ENCODE measurements at regions not wholly inside any gene's neighbourhood (a gene's known extent, or its start where the extent isn't known, plus 50 kb on each side); places are given as distances from the start of the nearest gene placed in this dataset.
"Not testable (repeated sequence)": the region's sequence is repeated elsewhere in the genome, so short reads cannot be mapped to it uniquely, and the experiment has no call there.

- DNase-seq, result no peak
Observed at GRCh38 chr6:125432963-125433362, 131.2 kb upstream of the HDDC2 start.

- no peak for DNase-seq
Observed at GRCh38 chr6:125434760-125435159, 133.0 kb upstream of the HDDC2 start.

GRCh38 chr6:125439512-125439911, 137.7 kb upstream of the HDDC2 start:
- no peak for DNase-seq

GRCh38 chr6:125444006-125444923, 142.5 kb upstream of the HDDC2 start:
- DNase-seq, result no peak

DNA sequence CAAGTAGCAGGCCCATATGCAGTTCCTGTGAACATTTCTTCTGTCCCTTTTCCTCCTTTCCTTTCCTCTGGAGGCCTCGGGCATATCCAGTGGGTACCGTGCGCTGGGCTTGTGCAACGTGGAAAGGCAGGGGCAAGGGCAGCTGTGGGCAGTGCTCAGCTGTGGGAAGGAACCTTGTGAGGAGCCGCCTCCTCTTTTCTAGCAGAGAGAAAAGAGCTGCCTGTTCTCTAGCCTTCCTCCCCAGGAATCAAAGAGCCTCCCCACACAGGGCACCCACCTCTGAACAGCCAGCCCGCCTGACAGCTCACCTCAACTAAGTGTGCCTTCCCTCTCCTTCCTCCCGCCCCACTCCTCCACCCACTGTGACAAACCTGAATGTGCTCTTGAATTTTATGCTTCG, 143.3 kb upstream of the HDDC2 start:
- DNase-seq, result no peak

GRCh38 chr6:125446011-125446410, 144.2 kb upstream of the HDDC2 start:
- no peak for DNase-seq

DNA sequence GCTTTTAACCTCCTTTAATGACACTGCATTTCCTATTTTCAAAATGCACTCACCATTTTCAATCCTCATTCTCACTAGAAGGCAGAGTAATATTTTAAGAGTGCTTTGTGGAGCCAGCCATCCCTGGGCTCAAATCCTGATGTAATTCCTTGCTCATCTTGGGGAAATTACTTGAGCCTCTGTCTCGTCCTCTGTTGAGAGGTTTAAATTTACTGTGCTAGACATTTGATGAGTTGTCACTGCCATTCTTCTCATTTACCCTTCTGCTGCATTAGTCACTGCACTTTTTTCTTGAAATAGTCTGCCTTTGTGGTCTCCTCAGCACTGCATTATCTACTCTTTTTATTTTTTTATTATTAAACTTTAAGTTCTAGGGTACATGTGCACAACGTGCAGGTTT, 150.0 kb upstream of the HDDC2 start:
- no peak for DNase-seq

DNA sequence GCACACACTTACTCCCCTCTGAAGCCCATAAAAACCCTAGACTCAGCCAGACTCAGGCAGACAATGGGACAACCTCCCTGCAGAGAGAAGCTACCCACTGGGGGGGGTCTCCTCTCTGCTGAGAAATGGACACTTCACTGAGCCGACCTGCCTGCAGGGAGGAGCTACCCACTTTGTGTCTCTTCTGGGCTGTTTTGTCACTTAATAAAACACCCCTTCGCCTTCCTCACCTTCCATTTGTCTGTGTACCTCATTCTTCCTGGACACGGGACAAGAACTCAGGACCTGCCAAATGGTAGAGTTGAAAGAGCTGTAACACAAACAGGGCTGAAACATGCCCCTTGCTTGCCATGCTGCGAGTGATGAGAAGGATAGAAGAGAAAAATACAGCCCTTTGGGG, 151.7 kb upstream of the HDDC2 start:
- DNase-seq, result no peak

DNA sequence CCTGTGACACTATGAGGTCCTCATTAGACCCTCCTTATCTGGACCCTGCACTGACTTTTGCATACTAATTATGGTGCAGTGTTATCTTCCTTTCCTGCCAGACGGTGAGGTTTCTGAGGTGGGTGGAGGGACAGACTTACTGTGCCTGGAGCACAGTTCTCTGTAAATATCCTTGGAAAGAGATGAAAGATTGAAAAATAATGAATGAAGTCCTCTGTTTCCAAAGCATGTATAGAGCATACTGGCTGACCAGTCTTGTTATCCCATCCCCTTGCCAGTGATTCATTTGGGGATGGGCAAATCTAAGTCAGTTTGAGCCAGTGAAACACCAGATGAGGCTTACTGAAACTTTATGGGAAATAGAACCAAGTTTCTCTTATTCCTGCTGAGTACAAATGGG, 152.6 kb upstream of the HDDC2 start:
- no peak for DNase-seq

- not testable (repeated sequence) for DNase-seq
Observed at GRCh38 chr6:125458493-125458892, 156.7 kb upstream of the HDDC2 start.

DNA sequence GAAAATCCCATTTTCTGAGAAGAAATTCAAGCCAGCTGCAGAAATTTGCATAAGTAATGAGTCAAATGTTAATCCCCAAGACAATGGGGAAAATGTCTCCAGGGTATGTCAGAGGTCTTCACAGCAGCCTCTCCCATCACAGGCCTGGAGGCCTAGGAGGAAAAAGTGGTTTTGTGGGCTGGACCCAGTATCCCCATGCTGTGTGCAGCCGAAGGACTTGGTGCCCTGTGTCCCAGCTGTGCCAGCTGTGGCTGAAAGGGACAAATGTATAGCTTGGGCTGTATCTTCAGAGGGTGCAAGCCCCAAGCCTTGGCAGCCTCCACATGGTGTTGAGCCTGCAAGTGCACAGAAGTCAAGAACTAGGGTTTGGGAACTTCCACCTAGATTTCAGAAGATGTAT, 163.6 kb upstream of the HDDC2 start:
- DNase-seq, result not testable (repeated sequence)

GRCh38 chr6:125469915-125470314, 168.1 kb upstream of the HDDC2 start:
- DNase-seq, result no peak

- DNase-seq, result no peak
Observed at GRCh38 chr6:125471667-125472066, 169.9 kb upstream of the HDDC2 start.

DNA sequence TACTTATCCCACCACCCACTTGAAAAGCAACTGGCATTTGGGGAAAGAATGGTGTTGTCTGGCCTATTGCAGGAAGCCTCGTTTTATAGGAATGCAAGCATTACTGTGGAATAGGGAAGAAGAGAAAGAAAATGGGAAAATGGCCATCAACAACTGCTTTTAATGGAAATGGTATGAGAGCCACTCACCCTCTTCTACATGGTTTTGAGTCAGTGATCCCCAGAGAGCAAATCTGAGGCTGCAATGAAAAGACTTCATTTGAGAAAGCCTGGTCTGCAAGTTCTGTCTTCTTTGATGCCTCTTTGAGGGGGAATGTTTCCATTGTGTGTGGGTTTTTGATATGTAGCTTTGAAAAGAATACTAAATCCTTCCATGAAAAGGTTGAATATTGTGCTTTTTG, 172.3 kb upstream of the HDDC2 start:
- DNase-seq, result no peak

- no peak for DNase-seq
Observed at GRCh38 chr6:125477156-125477555, 175.4 kb upstream of the HDDC2 start.

- DNase-seq, result no peak
Observed at GRCh38 chr6:125477844-125478243, 176.1 kb upstream of the HDDC2 start.

- no peak for DNase-seq
Observed at GRCh38 chr6:125480146-125480545, 178.4 kb upstream of the HDDC2 start.

DNA sequence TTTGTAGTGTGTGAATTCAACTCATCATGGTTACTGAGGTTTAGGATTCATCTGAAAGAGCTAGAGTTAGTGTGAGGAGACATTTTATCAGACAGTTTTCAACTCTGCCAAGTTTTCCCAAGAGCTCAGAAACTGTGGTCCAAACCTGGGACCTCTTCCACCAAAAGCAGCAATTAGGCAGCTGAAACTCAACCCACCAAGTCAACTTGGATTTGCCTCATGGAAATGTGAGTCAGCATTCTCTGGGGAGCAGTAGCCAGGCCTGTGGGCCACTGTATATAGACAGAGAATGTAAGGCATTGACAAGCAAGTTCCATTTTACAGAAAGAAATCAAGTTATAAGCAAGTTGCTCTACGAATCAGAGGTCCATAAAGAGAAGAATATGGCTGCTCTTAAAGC, 178.8 kb upstream of the HDDC2 start:
- no peak for DNase-seq

DNA sequence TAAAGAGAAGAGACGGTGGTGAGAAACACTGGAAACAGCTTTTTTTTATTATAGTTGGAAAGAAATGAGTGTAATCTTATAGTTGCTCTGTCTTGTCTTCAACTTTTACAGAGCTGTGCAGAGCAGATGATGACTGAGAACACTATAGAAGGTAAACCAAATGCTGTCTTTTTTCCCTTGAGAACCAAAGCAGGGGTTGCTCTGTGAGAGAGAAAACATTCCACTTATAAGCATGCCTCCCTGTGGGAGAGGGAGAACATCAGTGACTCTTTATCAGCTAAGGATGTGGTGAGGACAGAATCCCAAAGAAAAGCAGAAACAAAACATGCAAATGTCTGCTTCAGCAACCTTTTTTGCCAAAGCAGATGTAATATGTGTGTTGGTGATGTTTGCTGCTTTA, 179.3 kb upstream of the HDDC2 start:
- no peak for DNase-seq

DNA sequence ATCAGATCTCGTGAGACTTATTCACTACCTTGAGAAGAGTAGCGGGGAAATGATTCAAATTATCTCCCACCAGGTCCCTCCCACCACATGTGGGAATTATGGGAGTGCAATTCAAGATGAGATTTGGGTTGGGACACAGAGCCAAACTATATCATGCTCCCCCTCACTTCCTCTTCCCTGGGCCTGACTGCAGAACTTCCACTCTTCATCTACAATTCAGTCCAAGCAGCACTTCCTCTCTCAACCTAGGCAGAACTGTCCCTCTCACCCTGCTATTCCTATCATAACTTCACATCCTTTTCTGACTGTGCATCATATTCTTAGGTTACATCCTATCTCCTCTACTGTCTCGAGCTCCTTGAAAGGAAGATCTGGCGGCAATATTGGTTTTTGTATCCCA, 184.0 kb upstream of the HDDC2 start:
- no peak for DNase-seq

DNA sequence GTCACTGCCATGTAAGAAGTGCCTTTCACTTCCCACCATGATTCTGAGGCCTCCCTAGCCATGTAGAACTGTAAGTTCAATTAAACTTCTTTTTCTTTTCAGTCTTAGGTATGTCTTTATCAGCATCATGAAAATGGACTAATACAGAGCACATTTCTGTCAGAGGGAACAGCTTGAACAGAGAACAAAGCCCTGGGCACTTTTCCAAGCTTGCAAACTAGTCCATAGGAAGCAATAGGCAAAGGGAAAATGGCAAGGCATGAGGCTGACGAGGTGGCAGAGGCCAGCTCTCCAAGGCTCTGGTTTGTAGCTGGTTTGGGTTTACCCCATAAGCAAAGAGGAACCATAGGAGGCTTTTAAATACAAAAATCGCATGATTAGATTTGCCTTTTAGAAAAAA, 185.1 kb upstream of the HDDC2 start:
- no peak for DNase-seq

DNA sequence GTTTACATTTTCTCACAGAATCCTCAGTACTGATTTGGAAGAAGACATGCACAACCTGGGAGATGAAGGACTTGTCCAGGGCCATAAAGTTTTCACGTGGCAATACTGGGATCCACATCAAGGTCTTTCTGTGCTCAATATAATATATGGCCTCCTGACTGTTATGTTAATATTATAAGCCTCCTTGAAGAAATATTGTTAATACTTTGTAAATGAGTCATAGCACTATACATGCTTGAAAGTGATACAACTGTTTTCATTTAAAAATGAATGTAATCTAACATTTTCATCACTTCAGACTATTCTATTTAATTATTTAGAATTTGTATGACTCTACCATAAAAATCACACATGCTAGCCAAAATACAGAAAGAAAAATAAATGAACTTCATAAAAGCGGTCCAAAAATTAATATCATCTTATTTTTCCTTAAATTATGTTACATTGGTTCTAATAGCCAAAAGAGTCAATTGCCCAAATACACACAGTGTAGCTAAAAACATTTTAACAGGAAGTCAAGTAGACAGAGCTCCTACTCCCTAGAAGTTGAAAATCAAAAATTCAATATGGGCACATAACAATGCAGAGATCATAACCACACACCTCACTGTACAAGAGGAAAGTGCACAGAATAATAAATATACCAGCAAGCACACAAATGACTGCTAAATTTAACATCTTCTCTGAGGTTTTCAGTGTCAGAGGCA, 188.0 kb upstream of the HDDC2 start:
- DNase-seq, result no peak

- no peak for DNase-seq
Observed at GRCh38 chr6:125491860-125492618, 190.3 kb upstream of the HDDC2 start.

DNA sequence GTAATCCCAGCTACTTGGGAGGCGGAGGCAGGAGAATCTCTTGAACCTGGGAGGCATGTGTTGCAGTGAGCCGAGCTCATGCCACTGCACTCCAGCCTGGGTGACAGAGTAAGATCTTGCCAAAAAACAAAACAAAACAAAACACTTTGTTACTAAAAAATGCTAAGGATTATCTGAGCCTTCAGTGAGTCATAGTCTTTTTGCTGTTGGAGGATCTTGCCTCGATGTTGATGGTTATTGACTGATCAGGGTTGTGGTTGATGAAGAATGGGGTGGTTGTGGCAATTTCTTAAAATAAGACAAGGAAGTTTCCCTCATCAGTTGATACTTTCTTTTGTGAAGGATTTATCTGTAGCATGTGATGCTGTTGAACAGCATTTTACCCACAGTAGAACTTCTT, 196.8 kb upstream of the HDDC2 start:
- no peak for DNase-seq
